Neutrophil (primary cell): ENCODE measurements at regions not wholly inside any gene's neighbourhood (a gene's known extent, or its start where the extent isn't known, plus 50 kb on each side); places are given as distances from the start of the nearest gene placed in this dataset.

ENCODE experiments used
- H3K27ac ChIP-seq: fragments of 200-600 bp; sonication (generic); 2 replicates; pipeline ENCODE4 v1.5.1; 2016; ENCODE audit warnings: mild to moderate bottlenecking, moderate library complexity
- H3K27me3 ChIP-seq: fragments of 200-600 bp; sonication (generic); 2 replicates; pipeline ENCODE4 v1.6.0; 2016; ENCODE audit warnings: mild to moderate bottlenecking
- H3K36me3 ChIP-seq: fragments of 200-600 bp; sonication (generic); 2 replicates; pipeline ENCODE4 v1.5.1; 2017
- H3K4me1 ChIP-seq, 2 experiments: fragments of 200-600 bp in 1 of 2; sonication (generic) in 1 of 2; 1 replicate in 1 of 2; 2 replicates in 1 of 2; pipeline versions ENCODE4 v1.5.1 to v1.6.1; 2013 to 2016; ENCODE audit warnings: low read depth in 1 of 2, low read length in 1 of 2, mild to moderate bottlenecking in 1 of 2, moderate library complexity in 1 of 2; ENCODE audit not compliant: control insufficient read depth in 1 of 2, insufficient read depth in 1 of 2
- H3K4me3 ChIP-seq, 2 experiments: fragments of 200-600 bp in 1 of 2; sonication (generic) in 1 of 2; 1 replicate in 1 of 2; 2 replicates in 1 of 2; pipeline ENCODE4 v1.5.1; 2013 to 2016; ENCODE audit warnings: low read depth in 1 of 2, low read length in 1 of 2, mild to moderate bottlenecking in 1 of 2, moderate library complexity in 1 of 2
- H3K9me3 ChIP-seq: fragments of 200-600 bp; sonication (generic); 2 replicates; pipeline ENCODE4 v1.5.1; 2016
- TF ChIP-seq, protein P1 (sequence below): fragments of 200-600 bp; sonication (generic); IDR thresholded peaks from 2 replicates; pipeline ENCODE4 v1.5.1; 2016; ENCODE audit warnings: antibody characterized with exemption

DNA sequence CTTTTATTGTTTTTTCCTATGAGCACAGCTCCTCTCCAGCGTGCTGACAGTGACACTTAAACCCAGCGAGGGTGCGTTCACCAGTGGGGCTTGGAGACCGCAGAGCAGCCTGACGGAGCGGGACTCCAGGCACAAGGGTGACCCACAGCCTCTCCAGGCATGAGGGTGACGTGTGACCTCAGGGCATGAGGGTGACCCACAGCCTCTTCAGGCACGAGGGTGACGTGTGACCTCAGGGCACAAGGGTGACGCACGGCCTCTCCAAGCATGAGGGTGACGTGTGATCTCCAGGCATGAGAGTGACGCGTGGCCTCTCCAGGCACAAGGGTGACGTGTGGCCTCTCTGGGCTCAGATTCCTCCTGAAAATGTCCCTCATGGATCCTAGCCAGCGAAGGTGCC, 164.3 kb upstream of the TCERG1L start:
- H3K27me3 ChIP-seq: peaks cover 2% of the 10 kb centered on the region
- no peaks in the 10 kb centered on the region for H3K4me1 ChIP-seq
- no peaks in the 10 kb centered on the region for H3K36me3 ChIP-seq
- H3K27ac ChIP-seq: no peak overlapping the region
- no peak overlapping the region for H3K4me3 ChIP-seq
- no peaks in the 10 kb centered on the region for H3K9me3 ChIP-seq
- TF ChIP-seq, protein P1, sequence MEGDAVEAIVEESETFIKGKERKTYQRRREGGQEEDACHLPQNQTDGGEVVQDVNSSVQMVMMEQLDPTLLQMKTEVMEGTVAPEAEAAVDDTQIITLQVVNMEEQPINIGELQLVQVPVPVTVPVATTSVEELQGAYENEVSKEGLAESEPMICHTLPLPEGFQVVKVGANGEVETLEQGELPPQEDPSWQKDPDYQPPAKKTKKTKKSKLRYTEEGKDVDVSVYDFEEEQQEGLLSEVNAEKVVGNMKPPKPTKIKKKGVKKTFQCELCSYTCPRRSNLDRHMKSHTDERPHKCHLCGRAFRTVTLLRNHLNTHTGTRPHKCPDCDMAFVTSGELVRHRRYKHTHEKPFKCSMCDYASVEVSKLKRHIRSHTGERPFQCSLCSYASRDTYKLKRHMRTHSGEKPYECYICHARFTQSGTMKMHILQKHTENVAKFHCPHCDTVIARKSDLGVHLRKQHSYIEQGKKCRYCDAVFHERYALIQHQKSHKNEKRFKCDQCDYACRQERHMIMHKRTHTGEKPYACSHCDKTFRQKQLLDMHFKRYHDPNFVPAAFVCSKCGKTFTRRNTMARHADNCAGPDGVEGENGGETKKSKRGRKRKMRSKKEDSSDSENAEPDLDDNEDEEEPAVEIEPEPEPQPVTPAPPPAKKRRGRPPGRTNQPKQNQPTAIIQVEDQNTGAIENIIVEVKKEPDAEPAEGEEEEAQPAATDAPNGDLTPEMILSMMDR: no peak

DNA sequence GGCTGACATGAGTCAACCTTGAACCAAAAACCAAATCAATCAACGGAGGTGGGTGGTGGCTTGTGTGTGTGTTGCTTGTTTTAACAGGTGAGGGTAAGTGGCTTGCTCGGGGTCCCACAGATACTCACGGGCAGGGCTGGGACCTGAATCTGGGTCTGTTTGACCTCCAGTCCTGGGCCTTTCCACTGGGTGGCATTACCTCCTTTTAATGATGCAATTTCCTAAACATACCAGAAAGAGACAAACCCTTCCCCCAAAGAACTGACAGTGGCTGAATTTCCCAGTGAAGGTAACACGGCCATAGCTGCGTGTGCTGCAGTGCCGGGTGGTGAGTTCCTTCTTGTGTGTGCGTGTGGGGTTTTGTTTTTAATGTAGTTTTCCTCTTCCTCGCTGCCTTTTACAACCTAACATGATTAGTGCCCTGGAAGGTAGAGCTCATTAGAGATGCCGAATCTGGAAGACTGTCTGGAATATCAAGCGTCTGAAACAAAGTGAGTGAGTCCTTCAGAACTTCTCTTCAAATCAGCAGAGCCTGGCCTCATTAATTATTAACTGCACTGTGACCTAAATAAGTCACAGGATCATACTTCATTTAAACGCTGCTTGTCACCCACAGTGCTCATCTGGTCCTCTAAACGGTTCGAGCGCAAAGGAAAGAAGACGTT, 166.1 kb upstream of the TCERG1L start:
- Histone ChIP-seq H3K4me3 (no peak overlapping the region), H3K36me3 (no peaks in the 10 kb centered on the region), H3K4me1 (no peaks in the 10 kb centered on the region), H3K27ac (no peak overlapping the region), H3K27me3 (peaks cover 4% of the 10 kb centered on the region), H3K9me3 (no peaks in the 10 kb centered on the region)
- TF ChIP-seq, protein P1: no peak

DNA sequence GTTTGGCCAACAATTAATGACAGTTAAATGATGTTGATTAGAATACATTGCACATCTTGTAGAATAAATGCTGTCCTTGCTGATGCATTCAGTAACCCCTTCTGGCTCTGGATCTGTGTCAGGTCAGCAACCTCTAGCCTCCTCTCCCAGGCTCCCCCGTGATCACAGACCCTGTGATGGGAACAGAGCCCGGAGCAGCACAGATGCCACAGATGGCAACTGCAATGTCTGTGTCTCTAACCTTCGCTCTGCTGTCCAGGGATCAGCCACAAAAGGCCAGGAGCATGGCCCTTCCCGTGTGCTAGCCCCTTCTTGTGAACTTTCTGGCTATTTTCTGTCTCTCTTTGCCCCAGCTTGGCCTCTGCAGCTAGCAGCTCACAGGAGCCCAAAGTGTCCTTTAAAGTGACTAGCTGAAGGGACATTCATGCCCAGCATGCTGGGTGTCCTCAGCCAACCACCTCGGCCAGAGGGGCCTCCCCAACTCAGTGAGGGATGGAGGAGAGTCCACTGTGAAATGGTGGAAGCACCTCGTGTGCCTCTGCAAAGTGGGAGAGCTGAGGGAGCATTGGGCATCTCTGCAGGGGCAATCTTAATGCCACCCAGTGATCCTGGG, 167.0 kb upstream of the TCERG1L start:
- TF ChIP-seq, protein P1: no peak
- no peak overlapping the region for H3K4me3 ChIP-seq
- H3K9me3 ChIP-seq: no peaks in the 10 kb centered on the region
- no peaks in the 10 kb centered on the region for H3K36me3 ChIP-seq
- peaks cover 4% of the 10 kb centered on the region for H3K27me3 ChIP-seq
- no peak overlapping the region for H3K27ac ChIP-seq
- no peaks in the 10 kb centered on the region for H3K4me1 ChIP-seq

DNA sequence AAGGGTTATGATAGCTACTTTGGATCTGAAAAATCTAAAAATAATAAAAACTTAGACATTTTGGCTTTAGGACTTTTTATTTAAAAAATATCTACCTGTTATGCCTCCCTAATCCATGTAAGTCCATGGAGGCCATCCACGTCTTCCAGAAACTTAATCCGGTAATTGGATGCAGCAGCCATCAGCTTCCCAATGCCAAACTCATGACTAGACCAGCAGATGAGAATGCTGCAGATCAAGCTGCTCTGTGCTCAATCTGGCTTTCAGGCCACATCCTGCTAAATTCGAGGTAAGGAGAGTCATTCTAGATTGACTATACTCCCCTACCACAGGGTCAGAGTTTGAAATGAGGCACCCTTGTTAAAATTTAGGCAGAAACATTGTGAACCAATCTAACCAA, 168.5 kb upstream of the TCERG1L start:
- H3K4me3 ChIP-seq: no peak overlapping the region
- peaks cover 4% of the 10 kb centered on the region for H3K27me3 ChIP-seq
- TF ChIP-seq, protein P1: no peak
- H3K27ac ChIP-seq: no peak overlapping the region
- no peaks in the 10 kb centered on the region for H3K4me1 ChIP-seq
- no peaks in the 10 kb centered on the region for H3K36me3 ChIP-seq
- H3K9me3 ChIP-seq: no peaks in the 10 kb centered on the region

DNA sequence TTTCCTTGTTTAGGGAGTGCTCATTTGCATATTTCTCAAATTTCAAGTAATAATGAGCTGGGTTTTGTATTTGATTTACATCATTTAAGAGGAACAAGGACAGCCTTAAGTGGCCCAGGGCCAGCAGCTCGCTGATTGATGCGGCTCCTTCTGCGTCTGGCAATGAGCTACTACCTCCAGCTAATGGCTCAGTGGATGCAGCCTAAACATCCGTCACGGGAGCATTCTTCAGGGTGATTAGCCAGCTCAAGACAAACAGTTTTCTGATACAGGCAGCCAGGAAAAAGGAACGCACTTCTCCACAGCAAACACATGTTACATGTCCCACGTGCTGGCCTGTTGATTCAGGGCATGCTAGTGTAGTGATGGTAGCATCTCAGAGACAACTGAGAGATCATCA, 169.3 kb upstream of the TCERG1L start:
- Histone ChIP-seq H3K27ac (no peak overlapping the region), H3K36me3 (no peaks in the 10 kb centered on the region), H3K4me1 (no peaks in the 10 kb centered on the region), H3K4me3 (no peak overlapping the region), H3K9me3 (no peaks in the 10 kb centered on the region), H3K27me3 (peaks cover 4% of the 10 kb centered on the region)
- TF ChIP-seq, protein P1: no peak
